IPS-18a (cell line): ENCODE measurements at regions not wholly inside any gene's neighbourhood (a gene's known extent, or its start where the extent isn't known, plus 50 kb on each side); places are given as distances from the start of the nearest gene placed in this dataset.

ENCODE experiments used
- H3K27ac ChIP-seq: one replicate; pipeline ENCODE4 v1.5.1; 2013; ENCODE audit warnings: low read length
- H3K27me3 ChIP-seq: one replicate; pipeline ENCODE4 v1.6.1; 2013; ENCODE audit warnings: mild to moderate bottlenecking, low read length; ENCODE audit not compliant: control insufficient read depth, insufficient read depth
- H3K36me3 ChIP-seq: one replicate; pipeline ENCODE4 v1.6.1; 2013; ENCODE audit warnings: low read depth, low read length; ENCODE audit not compliant: control insufficient read depth
- H3K4me1 ChIP-seq: one replicate; pipeline ENCODE4 v1.6.1; 2013; ENCODE audit warnings: low read depth, low read length; ENCODE audit not compliant: control insufficient read depth
- H3K4me3 ChIP-seq: one replicate; pipeline ENCODE4 v1.5.1; 2013; ENCODE audit warnings: low read length
- H3K9ac ChIP-seq: one replicate; pipeline ENCODE4 v1.6.1; 2013; ENCODE audit warnings: mild to moderate bottlenecking, low read length, moderate library complexity
- H3K9me3 ChIP-seq: one replicate; pipeline ENCODE4 v1.6.1; 2013; ENCODE audit warnings: low read depth, low read length; ENCODE audit not compliant: control insufficient read depth

DNA sequence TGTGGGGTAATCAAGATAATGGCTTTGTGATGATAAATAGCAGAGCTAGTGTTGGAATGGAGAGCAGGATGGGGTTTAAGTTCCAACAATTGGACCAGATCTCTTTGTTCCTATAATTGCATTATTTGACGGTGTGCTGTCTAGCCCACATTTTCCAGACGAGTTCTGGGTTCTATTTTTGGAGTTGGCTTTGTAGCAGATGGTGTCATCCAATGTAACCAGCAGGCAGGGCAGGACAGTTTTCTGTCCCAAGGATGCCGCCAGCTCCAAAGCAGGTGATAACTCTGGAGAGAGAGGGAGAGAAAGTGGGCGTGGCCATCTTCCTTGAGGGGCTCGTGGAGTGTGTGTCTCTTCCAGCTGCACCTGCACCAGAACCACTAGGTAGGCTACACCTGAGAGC is 251.3 kb downstream of the KIF4B start:
- Histone ChIP-seq H3K9ac (no peak overlapping the region), H3K9me3 (no peaks in the 10 kb centered on the region), H3K4me1 (no peaks in the 10 kb centered on the region), H3K36me3 (no peaks in the 10 kb centered on the region), H3K27ac (no peak overlapping the region), H3K4me3 (no peak overlapping the region), H3K27me3 (no peaks in the 10 kb centered on the region)

DNA sequence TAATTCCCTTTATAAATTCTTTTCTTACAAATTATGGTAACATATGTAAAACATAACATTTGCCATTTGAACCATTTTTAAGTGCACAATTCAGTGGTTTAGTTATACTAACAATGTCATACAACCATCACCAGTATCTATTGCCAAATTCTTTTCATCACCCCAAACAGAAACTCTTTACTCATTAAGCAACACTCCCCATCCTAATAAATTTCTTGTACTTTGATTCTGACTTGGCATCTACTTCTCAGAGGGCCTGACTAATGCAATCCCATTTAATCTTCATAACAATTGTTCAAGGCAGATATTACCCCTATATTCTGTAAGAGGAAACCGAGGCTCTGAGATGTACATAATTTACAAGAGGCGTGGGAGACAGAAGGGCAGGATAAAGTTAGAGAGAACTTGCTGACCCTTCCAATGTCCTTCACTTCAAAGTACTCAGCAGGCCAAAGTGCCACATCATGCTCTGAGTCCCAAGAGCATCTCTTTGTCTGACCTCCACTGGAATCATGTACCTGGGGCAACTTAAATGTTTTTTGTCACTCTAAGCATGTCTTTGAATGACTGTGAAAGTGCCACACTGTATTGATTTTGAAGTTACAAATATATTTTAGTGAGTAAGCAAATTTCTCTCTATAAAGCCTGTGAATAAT is 255.3 kb downstream of the KIF4B start:
- no peaks in the 10 kb centered on the region for H3K27me3 ChIP-seq
- H3K9me3 ChIP-seq = no peaks in the 10 kb centered on the region
- H3K36me3 ChIP-seq = no peaks in the 10 kb centered on the region
- no peak overlapping the region for H3K9ac ChIP-seq
- peaks cover under 1% of the 10 kb centered on the region for H3K4me1 ChIP-seq
- no peak overlapping the region for H3K27ac ChIP-seq
- H3K4me3 ChIP-seq = no peak overlapping the region

DNA sequence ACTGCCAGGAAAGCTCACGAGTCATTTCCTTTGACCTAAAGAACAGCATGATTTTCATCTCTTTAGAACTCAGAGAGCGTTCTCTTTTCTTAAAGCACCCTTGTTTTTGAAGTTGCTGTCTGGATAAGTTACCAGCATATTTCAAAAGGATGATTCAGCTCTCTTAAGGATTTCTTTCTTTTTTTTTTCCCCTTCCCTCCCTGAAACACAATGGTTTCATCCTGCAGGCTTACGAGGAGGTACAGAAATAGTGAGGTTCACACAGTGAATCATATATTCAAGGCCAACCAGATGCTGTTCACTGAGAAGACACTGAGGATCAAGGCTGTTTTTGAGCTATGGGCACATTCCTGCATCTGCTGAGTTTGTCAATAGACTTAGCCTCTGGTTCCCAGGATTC is 257.2 kb downstream of the KIF4B start:
- H3K27me3 ChIP-seq = no peaks in the 10 kb centered on the region
- H3K9ac ChIP-seq = no peak overlapping the region
- H3K4me1 ChIP-seq = peaks cover 15% of the 10 kb centered on the region
- no peaks in the 10 kb centered on the region for H3K36me3 ChIP-seq
- no peaks in the 10 kb centered on the region for H3K9me3 ChIP-seq
- no peak overlapping the region for H3K27ac ChIP-seq
- no peak overlapping the region for H3K4me3 ChIP-seq

DNA sequence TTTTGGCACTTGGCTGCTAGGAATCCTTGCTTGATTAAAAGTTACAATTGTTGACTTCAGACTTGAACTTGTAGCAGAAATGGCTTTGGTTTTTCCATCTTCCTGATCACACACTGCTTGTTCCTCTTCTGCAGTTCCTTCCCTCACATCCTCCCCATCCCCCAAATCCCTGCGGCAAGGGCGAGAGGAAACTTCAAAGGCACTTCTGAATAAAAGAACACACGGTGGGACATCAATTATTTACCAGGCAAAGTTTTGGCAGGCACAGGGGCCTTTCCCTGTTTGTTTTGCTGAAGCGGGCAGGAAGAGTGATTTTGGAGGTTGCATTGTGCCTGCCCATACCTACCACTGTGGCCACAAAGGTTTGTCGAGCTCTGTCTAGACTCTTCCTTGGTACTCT is 260.9 kb downstream of the KIF4B start:
- H3K27ac ChIP-seq = no peak overlapping the region
- H3K9me3 ChIP-seq = no peaks in the 10 kb centered on the region
- peaks cover 15% of the 10 kb centered on the region for H3K4me1 ChIP-seq
- peak overlapping the region; percentile 10 for H3K4me3 ChIP-seq
- no peaks in the 10 kb centered on the region for H3K36me3 ChIP-seq
- H3K9ac ChIP-seq = no peak overlapping the region
- H3K27me3 ChIP-seq = no peaks in the 10 kb centered on the region

DNA sequence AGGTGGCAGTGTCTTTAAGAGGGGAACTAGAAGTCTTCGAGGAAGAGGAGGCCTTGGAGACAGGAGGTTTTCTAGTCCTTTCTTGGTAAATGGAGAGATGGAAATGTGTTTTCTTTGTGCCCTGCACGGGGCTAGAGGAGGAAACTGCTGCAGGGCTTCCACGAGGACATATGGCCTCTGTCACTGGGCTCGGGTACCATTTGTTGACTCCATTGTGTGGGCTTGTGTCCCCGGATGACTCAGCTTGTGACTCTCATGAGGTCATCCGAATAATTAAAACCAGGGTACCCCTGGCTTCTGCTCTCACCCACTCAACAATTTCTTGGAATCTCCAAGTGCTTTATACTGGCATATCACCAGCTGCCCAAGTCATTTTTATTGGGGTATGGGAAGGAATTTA is 261.7 kb downstream of the KIF4B start:
- H3K4me3 ChIP-seq = no peak overlapping the region
- H3K27ac ChIP-seq = no peak overlapping the region
- no peak overlapping the region for H3K9ac ChIP-seq
- H3K27me3 ChIP-seq = no peaks in the 10 kb centered on the region
- peaks cover 15% of the 10 kb centered on the region for H3K4me1 ChIP-seq
- H3K36me3 ChIP-seq = no peaks in the 10 kb centered on the region
- H3K9me3 ChIP-seq = no peaks in the 10 kb centered on the region

DNA sequence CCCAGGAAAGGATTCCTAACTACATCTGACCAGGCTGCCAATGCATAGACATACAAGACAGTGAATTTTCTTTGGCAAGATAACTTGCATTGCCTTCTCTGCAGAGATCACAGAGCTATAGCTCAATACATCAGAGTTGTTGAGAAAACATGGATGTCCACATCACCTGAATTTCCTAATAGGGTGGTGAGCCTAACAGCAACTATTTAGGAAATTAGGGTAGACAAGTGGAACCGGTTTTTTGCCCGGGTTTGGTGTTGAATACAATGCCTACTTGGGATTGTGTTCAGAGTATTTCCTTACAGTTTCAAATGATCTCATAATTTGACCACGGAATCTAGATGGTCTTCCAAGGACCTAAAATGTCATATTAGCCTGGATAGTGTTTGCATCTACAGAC is 262.7 kb downstream of the KIF4B start:
- peaks cover 15% of the 10 kb centered on the region for H3K4me1 ChIP-seq
- H3K36me3 ChIP-seq = no peaks in the 10 kb centered on the region
- no peaks in the 10 kb centered on the region for H3K9me3 ChIP-seq
- H3K9ac ChIP-seq = no peak overlapping the region
- no peaks in the 10 kb centered on the region for H3K27me3 ChIP-seq
- H3K4me3 ChIP-seq = no peak overlapping the region
- no peak overlapping the region for H3K27ac ChIP-seq

DNA sequence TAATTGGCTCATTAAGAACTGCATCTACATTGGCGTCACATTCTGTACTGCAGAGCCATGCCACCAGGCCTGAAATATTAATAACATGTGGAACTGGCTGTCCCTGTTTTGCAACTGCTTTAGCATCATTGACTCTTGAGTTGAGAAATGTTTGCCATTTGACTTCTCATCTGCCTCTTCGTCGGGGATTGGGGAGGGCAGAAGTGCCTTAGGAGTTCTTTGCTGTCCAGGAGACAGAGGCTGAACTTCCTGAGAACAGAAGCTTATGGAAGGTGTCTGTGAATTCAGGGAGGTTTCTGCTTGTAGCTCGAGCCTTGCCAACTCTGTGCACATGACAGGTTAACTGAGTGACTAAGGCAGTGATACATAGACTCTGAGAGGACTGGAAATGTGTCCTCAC is 265.0 kb downstream of the KIF4B start:
- Histone ChIP-seq H3K27me3 (no peaks in the 10 kb centered on the region), H3K9ac (no peak overlapping the region), H3K36me3 (no peaks in the 10 kb centered on the region), H3K4me1 (peaks cover 15% of the 10 kb centered on the region), H3K9me3 (no peaks in the 10 kb centered on the region), H3K4me3 (no peak overlapping the region), H3K27ac (no peak overlapping the region)

DNA sequence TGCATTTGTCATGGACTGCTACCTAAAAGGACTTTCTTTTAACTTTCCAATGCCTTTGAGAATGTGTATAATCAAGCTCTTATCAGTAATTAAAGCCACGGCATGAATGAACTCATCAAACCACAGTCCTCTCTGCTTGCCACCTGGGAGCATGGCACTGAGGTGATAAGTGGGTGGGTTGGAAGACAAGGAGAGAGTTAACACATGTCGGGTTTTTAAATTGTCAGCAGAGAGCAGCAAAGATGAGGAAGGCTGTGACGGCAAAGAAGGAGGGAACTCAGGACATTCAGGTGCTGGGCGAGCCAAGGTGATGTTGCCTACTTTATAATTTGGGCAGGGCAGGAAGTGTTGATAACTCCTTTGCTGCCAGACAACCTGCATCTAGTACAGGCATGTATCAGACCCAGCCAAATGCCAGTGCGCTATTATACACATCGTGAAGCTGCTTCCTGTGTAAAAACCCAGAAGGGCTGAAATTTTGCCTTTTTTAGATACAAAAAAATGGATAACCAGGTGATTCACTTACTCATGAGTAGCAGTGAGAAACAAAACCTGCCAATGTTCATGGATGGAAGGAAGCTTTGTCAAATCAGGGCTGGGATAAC is 269.1 kb downstream of the KIF4B start:
- Histone ChIP-seq H3K36me3 (no peaks in the 10 kb centered on the region), H3K4me1 (peaks cover 10% of the 10 kb centered on the region), H3K9me3 (no peaks in the 10 kb centered on the region), H3K4me3 (no peak overlapping the region), H3K27ac (no peak overlapping the region), H3K27me3 (no peaks in the 10 kb centered on the region), H3K9ac (no peak overlapping the region)

DNA sequence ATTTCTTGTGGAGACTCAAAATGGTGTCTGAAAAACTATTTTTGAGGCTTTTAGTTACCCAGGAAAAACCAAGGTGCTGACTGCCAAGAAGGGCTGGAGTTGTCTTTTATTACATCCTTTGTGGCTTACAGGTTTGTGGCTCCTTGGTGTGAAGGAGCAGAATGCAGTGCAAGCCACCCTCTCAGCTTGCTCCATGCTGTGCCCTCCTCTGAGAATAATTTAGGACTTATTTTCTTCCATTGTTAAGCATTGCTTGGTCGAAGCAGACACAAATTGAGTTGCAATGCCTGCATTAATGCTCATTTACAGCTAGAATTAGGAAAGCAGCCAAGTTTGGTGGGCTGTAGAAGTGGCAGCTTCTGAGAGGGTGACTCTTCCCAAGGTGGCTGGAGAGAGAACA is 272.2 kb downstream of the KIF4B start:
- Histone ChIP-seq H3K4me3 (no peak overlapping the region), H3K27me3 (no peaks in the 10 kb centered on the region), H3K9ac (no peak overlapping the region), H3K36me3 (no peaks in the 10 kb centered on the region), H3K9me3 (no peaks in the 10 kb centered on the region), H3K4me1 (peaks cover 10% of the 10 kb centered on the region), H3K27ac (no peak overlapping the region)

DNA sequence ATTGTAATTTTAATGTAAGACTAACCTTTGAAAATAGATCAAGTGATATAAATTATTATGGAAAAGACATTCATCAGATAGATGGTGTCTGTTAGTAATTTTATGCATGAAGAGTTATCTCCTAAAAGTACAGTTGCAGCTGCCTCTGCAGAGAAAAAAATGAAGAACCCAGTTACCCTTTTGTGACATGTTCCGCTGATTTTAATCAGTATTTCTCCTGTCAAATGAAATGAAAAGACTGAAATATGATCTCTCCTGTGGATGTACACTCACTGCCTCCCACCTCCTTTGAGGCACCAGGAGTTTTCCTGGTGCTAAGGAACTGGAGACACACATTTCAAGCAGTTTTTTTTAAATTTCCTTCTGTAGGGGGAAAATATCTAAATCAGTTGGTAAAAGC is 277.4 kb downstream of the KIF4B start:
- no peak overlapping the region for H3K4me3 ChIP-seq
- no peak overlapping the region for H3K9ac ChIP-seq
- H3K36me3 ChIP-seq = no peaks in the 10 kb centered on the region
- H3K27ac ChIP-seq = no peak overlapping the region
- peaks cover 3% of the 10 kb centered on the region for H3K4me1 ChIP-seq
- H3K9me3 ChIP-seq = no peaks in the 10 kb centered on the region
- no peaks in the 10 kb centered on the region for H3K27me3 ChIP-seq

DNA sequence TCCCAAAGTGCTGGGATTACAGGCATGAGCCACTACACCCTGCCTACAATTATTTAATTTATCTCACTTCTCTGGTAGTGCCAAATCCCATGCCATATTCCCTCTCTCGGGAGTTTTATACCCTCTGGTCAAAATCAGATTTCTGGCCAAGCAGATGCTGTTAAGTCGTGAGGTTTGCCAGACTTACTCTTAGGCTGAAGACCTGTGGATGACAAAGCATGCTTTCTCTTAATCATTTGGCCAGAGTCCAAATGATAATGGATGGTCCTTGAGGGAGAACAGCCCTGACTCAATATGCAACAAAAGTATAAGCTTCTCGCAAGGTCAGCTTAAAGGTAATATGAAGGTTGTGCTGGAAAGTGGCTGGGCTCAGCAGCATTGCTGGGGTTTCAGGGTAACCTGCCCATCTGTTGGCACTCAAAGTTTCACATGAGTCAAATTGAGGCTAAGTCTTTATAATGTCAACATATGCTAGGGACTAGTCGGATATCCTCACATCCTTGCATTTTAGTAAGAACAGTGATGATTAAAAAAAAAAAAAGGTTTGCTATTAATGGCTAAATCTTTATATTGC is 280.1 kb downstream of the KIF4B start:
- Histone ChIP-seq H3K4me1 (no peaks in the 10 kb centered on the region), H3K9ac (no peak overlapping the region), H3K9me3 (no peaks in the 10 kb centered on the region), H3K36me3 (no peaks in the 10 kb centered on the region), H3K27me3 (no peaks in the 10 kb centered on the region), H3K27ac (no peak overlapping the region), H3K4me3 (no peak overlapping the region)

DNA sequence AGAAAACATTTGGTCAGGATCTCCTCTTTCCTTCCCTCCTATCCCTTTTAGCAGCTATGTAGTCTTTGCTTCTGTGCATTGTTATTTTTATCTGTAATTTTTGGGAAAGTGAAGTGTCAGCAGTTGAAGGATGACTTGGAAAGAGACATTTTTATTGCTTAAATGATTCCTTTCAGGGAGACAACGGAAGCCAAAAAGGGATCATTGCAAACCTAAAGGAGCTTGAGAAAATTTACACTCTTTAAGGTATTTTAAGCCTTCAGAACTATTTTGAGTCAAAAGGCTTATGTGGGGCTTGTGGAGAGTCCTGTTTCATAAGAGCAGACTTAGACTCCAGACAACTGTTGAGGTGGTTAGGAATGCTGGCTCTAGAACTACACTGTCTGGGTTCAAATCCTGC is 281.6 kb downstream of the KIF4B start:
- no peaks in the 10 kb centered on the region for H3K4me1 ChIP-seq
- H3K36me3 ChIP-seq = no peaks in the 10 kb centered on the region
- no peaks in the 10 kb centered on the region for H3K9me3 ChIP-seq
- H3K9ac ChIP-seq = no peak overlapping the region
- no peak overlapping the region for H3K4me3 ChIP-seq
- no peak overlapping the region for H3K27ac ChIP-seq
- H3K27me3 ChIP-seq = no peaks in the 10 kb centered on the region
